GM12878 (cell line): ENCODE measurements at regions not wholly inside any gene's neighbourhood (a gene's known extent, or its start where the extent isn't known, plus 50 kb on each side); places are given as distances from the start of the nearest gene placed in this dataset.

ENCODE experiments used
- CBX5 ChIP-seq: sonication (generic); IDR thresholded peaks from 2 replicates; pipeline ENCODE4 v1.6.1; 2016; ENCODE audit warnings: low read depth, moderate library complexity, mild to moderate bottlenecking, inconsistent platforms
- TCF12 ChIP-seq: IDR thresholded peaks from 2 replicates; pipeline ENCODE4 v1.6.1; 2011; ENCODE audit warnings: low read depth, mild to moderate bottlenecking, low read length
- TF ChIP-seq, protein P1 (sequence below), 3 experiments: IDR thresholded peaks in 2 of 3; conservative IDR thresholded peaks in 1 of 3; 2 replicates each; pipeline ENCODE4 v1.5.1; 2011; ENCODE audit warnings: low read depth in 3 of 3, low read length in 3 of 3, mild to moderate bottlenecking in 3 of 3, control low read depth in 2 of 3, moderate library complexity in 2 of 3, inconsistent platforms in 1 of 3, mixed read lengths in 1 of 3; ENCODE audit not compliant: control insufficient read depth in 2 of 3, insufficient read depth in 1 of 3; ENCODE audit errors: extremely low read depth in 1 of 3

DNA sequence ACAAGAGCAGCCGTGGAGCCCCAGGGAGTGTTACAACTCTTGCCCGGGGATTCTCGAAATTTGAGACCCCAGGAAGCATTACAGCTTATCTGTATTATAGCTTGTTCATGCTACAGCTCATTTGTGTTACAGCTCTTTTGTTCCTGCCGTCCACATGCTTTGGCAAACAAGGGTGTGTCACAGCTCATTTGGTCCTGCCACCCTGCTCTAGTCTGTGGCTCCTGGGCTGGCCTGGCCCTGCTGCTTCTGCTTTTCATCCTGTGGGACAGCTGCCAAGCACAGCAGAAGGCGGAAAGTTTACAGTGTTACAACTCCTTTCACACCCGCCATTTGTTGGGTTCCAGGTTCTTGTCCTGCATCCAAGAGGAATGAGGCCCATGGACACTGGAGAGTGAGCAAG, 685.0 kb downstream of the SLCO4C1 start:
- TF ChIP-seq CBX5: no peak
- TF ChIP-seq TCF12: no peak
- TF ChIP-seq, protein P1, sequence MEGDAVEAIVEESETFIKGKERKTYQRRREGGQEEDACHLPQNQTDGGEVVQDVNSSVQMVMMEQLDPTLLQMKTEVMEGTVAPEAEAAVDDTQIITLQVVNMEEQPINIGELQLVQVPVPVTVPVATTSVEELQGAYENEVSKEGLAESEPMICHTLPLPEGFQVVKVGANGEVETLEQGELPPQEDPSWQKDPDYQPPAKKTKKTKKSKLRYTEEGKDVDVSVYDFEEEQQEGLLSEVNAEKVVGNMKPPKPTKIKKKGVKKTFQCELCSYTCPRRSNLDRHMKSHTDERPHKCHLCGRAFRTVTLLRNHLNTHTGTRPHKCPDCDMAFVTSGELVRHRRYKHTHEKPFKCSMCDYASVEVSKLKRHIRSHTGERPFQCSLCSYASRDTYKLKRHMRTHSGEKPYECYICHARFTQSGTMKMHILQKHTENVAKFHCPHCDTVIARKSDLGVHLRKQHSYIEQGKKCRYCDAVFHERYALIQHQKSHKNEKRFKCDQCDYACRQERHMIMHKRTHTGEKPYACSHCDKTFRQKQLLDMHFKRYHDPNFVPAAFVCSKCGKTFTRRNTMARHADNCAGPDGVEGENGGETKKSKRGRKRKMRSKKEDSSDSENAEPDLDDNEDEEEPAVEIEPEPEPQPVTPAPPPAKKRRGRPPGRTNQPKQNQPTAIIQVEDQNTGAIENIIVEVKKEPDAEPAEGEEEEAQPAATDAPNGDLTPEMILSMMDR (IDR thresholded peaks at IDR 0.05 in 2 of 3, conservative IDR thresholded peaks at IDR 0.05 in 1 of 3; ENCODE audit: control insufficient read depth in 2 of 3, extremely low read depth in 1 of 3, insufficient read depth in 1 of 3, low read depth in 3 of 3, low read length in 3 of 3): no peak
